ENCODE measurements at regions not wholly inside any gene's neighbourhood (a gene's known extent, or its start where the extent isn't known, plus 50 kb on each side); places are given as distances from the start of the nearest gene placed in this dataset.

DNA sequence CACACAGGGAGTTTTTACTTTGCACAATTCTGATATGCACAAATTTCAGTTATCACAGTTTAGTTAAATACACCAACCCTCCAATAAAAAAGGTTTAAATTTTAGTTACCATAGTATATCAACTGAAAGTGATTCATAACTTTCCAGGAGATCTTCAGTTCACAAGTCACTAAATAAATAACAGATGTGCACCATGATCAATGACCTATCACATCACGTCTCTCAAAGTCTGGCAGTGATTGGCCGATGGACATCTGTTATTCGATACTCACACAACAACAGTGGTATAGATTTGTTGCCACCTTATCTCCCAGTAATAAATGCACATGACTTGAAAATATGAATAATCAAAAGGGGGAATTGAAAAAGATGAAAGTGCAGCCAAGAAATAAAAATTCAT is 66.8 kb upstream of the PTCHD4 start (continued):
- TF ChIP-seq, protein P1, sequence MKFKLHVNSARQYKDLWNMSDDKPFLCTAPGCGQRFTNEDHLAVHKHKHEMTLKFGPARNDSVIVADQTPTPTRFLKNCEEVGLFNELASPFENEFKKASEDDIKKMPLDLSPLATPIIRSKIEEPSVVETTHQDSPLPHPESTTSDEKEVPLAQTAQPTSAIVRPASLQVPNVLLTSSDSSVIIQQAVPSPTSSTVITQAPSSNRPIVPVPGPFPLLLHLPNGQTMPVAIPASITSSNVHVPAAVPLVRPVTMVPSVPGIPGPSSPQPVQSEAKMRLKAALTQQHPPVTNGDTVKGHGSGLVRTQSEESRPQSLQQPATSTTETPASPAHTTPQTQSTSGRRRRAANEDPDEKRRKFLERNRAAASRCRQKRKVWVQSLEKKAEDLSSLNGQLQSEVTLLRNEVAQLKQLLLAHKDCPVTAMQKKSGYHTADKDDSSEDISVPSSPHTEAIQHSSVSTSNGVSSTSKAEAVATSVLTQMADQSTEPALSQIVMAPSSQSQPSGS (IDR thresholded peaks at IDR 0.05; ENCODE audit: low read length): no peak
- no peak for TF ChIP-seq SUPT20H (IDR thresholded peaks at IDR 0.05; ENCODE audit: borderline replicate concordance, control insufficient read depth, low read depth, low read length)
- no peak for TF ChIP-seq SP1 (IDR thresholded peaks at IDR 0.05; ENCODE audit: low read depth, low read length)
- no peak for TF ChIP-seq ATF7 (IDR thresholded peaks at IDR 0.05; ENCODE audit: low read depth)
- no peak for TF ChIP-seq ATF3 (IDR thresholded peaks at IDR 0.05; ENCODE audit: borderline replicate concordance, extremely low read depth, low read depth, low read length)

DNA sequence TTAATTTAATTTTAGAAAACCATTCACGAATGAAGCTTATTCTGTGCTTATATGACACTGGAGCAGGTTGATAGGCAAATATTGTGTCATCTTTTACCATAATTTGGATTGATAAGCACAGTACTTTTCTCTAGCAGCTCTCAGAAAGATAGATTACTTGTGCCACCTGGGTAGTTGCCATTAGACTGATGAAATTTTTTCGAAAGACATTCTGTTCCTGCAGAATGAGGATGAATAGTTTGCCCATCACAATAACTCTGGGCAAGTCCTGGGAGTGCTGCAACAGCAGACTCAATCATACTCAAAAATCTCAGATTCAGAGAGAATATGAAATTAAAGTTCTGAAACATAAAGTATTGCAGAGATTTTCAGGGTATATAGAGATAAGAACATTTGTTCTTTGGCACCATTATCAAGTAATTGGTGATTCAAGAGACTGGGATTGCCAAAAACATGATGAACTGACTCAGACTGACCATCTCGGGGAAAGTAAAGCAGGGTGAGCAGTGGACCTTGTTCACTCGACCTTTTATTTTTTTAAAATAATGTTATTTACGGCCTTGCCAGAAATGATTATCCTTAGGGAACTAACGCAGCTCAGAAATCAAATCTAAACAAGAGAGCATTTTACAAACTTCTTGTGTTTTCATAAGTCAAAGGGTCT is 65.8 kb upstream of the PTCHD4 start:
- H3K9ac ChIP-seq (ENCODE audit: control insufficient read depth, insufficient read depth, low read length): no peak overlapping the region
- H3K36me3 ChIP-seq (ENCODE audit: control insufficient read depth in 2 of 2, insufficient read depth in 2 of 2, low read length in 1 of 2): no peaks in the 10 kb centered on the region
- ChIA-PET POLR2A (no interaction called here), CTCF (no interaction called here), RAD21 (ENCODE audit: unreplicated experiment) (no interaction called here), SMC1A (ENCODE audit: uncharacterized antibody, unreplicated experiment) (no interaction called here)
- no peaks in the 10 kb centered on the region for H3K4me1 ChIP-seq (ENCODE audit: control insufficient read depth, insufficient read depth, low read length)
- no peak overlapping the region for H3K4me3 ChIP-seq
- no peak overlapping the region for H3K27ac ChIP-seq (ENCODE audit: control insufficient read depth, insufficient read depth)
- intact Hi-C loops (cut with micrococcal nuclease; ENCODE audit: unreplicated experiment): no loop called here
- H3K27me3 ChIP-seq (replicated peaks in 1 of 2; ENCODE audit: control insufficient read depth in 2 of 2, insufficient read depth in 2 of 2, low read length in 1 of 2): no peaks in the 10 kb centered on the region
- no peaks in the 10 kb centered on the region for H4K20me1 ChIP-seq (ENCODE audit: control insufficient read depth, insufficient read depth)
- no peak overlapping the region for H2AFZ ChIP-seq (ENCODE audit: control insufficient read depth, low read depth, low read length)
- ATAC-seq (no peak), DNase-seq (ENCODE audit: low read depth, low spot score) (no peak), FAIRE-seq (no peak)
- in situ Hi-C loops (cut with MboI): no loop called here
- H3K79me2 ChIP-seq (ENCODE audit: control insufficient read depth, insufficient read depth, low read length): no peaks in the 10 kb centered on the region
- no TSS peak for BruUV-seq (replicated peaks)
- 8% methylated on average over 6 of the region's 6 CpGs for WGBS (ENCODE audit: insufficient coverage, insufficient replicate concordance, low lambda C conversion rate, missing lambda C conversion rate)
- no peak overlapping the region for H3K4me2 ChIP-seq (ENCODE audit: control insufficient read depth, insufficient read depth)
- no peaks in the 10 kb centered on the region for H3K9me3 ChIP-seq (replicated peaks; ENCODE audit: control insufficient read depth, insufficient read depth, low read length)
- TF ChIP-seq CEBPB (IDR thresholded peaks at IDR 0.05; ENCODE audit: borderline replicate concordance in 1 of 2, low read depth in 2 of 2, low read length in 2 of 2) (no peak), RFX5 (IDR thresholded peaks at IDR 0.05; ENCODE audit: low read depth, low read length) (no peak), SREBF2 (IDR thresholded peaks at IDR 0.05; ENCODE audit: low read length) (no peak), IRF5 (IDR thresholded peaks at IDR 0.05; ENCODE audit: borderline replicate concordance) (no peak), FOXK2 (IDR thresholded peaks at IDR 0.05) (no peak), ETV6 (conservative IDR thresholded peaks at IDR 0.05 in 1 of 2, IDR thresholded peaks at IDR 0.05 in 1 of 2; ENCODE audit: borderline replicate concordance in 1 of 2, low read depth in 1 of 2) (no peak), HDAC2 (IDR thresholded peaks at IDR 0.05) (no peak), MTA3 (IDR thresholded peaks at IDR 0.05; ENCODE audit: borderline replicate concordance, low read length) (no peak), WRNIP1 (IDR thresholded peaks at IDR 0.05; ENCODE audit: borderline replicate concordance, low read depth, low read length) (no peak), ZNF622 (IDR thresholded peaks at IDR 0.05) (no peak), SIN3A (IDR thresholded peaks at IDR 0.05; ENCODE audit: low read depth, low read length) (no peak), CREM (IDR thresholded peaks at IDR 0.05; ENCODE audit: low read depth) (no peak), BHLHE40 (IDR thresholded peaks at IDR 0.05; ENCODE audit: borderline replicate concordance in 1 of 2, low read depth in 2 of 2, low read length in 1 of 2) (no peak), GABPA (IDR thresholded peaks at IDR 0.05; ENCODE audit: low read depth) (no peak), ZSCAN29 (IDR thresholded peaks at IDR 0.05) (no peak), ASH2L (IDR thresholded peaks at IDR 0.05; ENCODE audit: borderline replicate concordance, low read depth) (no peak)

Data from GM12878 (cell line).